ENCODE measurements at regions not wholly inside any gene's neighbourhood (a gene's known extent, or its start where the extent isn't known, plus 50 kb on each side); places are given as distances from the start of the nearest gene placed in this dataset.

DNA sequence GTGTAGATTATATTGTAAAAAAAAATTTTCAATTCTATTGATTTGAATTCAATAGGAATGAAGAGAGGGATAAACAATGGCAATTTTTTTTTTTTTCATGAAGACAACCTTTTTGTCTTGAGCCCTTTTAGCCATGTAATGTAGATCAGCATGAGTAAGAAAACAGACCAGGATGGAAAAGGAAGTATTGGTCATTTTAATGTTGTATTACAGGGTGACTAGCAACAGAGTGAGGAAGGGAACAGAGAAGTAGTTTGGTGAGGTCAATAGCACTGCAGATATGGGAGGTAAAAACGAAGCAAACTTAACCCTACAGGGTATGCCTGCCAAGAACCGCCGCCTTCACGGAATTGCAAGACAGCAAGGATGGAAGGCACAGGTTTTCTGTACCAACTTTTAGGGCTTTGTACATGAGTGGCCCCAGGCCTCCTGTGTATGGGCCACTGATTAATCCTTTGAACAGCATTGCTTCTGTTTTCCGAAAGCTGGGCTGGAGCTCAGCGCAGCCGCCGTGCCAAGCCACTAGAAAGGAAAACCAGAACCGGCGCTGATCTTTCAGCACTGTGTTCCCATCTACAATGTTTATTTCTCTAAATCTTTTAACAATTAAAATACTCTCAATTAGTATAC, 383.7 kb downstream of the CENPW start:
- TF ChIP-seq POLR2AphosphoS5 (IDR thresholded peaks at IDR 0.05; ENCODE audit: low read depth, low read length) (no peak), EZH2 (IDR thresholded peaks at IDR 0.05) (no peak)
- TF ChIP-seq, protein P1, sequence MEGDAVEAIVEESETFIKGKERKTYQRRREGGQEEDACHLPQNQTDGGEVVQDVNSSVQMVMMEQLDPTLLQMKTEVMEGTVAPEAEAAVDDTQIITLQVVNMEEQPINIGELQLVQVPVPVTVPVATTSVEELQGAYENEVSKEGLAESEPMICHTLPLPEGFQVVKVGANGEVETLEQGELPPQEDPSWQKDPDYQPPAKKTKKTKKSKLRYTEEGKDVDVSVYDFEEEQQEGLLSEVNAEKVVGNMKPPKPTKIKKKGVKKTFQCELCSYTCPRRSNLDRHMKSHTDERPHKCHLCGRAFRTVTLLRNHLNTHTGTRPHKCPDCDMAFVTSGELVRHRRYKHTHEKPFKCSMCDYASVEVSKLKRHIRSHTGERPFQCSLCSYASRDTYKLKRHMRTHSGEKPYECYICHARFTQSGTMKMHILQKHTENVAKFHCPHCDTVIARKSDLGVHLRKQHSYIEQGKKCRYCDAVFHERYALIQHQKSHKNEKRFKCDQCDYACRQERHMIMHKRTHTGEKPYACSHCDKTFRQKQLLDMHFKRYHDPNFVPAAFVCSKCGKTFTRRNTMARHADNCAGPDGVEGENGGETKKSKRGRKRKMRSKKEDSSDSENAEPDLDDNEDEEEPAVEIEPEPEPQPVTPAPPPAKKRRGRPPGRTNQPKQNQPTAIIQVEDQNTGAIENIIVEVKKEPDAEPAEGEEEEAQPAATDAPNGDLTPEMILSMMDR (IDR thresholded peaks at IDR 0.05 in 2 of 3, conservative IDR thresholded peaks at IDR 0.05 in 1 of 3; ENCODE audit: borderline replicate concordance in 1 of 3, insufficient read depth in 1 of 3, low read depth in 2 of 3, low read length in 2 of 3) = no peak
